PC-3 (cell line): ENCODE measurements at regions not wholly inside any gene's neighbourhood (a gene's known extent, or its start where the extent isn't known, plus 50 kb on each side); places are given as distances from the start of the nearest gene placed in this dataset.

Experiments used
- CTCF ChIP-seq: fragments of 300-600 bp; sonication (generic); conservative IDR thresholded peaks from 2 replicates; pipeline ENCODE4 v1.5.1; 2017; ENCODE audit warnings: antibody characterized with exemption, low read depth, mild to moderate bottlenecking, low read length
- EZH2 ChIP-seq: fragments of 300-600 bp; sonication (generic); IDR thresholded peaks from one replicate; pipeline ENCODE4 v1.6.1; 2017; ENCODE audit warnings: antibody characterized with exemption, mild to moderate bottlenecking, low read length; ENCODE audit not compliant: unreplicated experiment

GRCh38 chr17:13879961-13880466 lies 189.3 kb upstream of the COX10 start:
- TF ChIP-seq CTCF, result no peak
- no peak for TF ChIP-seq EZH2
